ENCODE measurements at regions not wholly inside any gene's neighbourhood (a gene's known extent, or its start where the extent isn't known, plus 50 kb on each side); places are given as distances from the start of the nearest gene placed in this dataset.
"Not testable (repeated sequence)": the region's sequence is repeated elsewhere in the genome, so short reads cannot be mapped to it uniquely, and the experiment has no call there.

- no peak overlapping the region for H3K4me3 ChIP-seq (ENCODE audit: low read depth, low read length)
- TF ChIP-seq CTCF (IDR thresholded peaks at IDR 0.05; ENCODE audit: low read depth, low read length) = no peak
Observed at GRCh38 chr2:18046017-18046416, 167.6 kb downstream of the KCNS3 start.

- TF ChIP-seq CTCF (IDR thresholded peaks at IDR 0.05; ENCODE audit: low read depth, low read length) = no peak
- H3K4me3 ChIP-seq (ENCODE audit: low read depth, low read length) = no peak overlapping the region
Observed at GRCh38 chr2:18045230-18045629, 166.8 kb downstream of the KCNS3 start.

GRCh38 chr2:18017381-18017780 is 138.9 kb downstream of the KCNS3 start:
- H3K4me3 ChIP-seq (ENCODE audit: low read depth, low read length) = not testable (repeated sequence)

- no peak for TF ChIP-seq CTCF (IDR thresholded peaks at IDR 0.05; ENCODE audit: low read depth, low read length)
- no peak overlapping the region for H3K4me3 ChIP-seq (ENCODE audit: low read depth, low read length)
Observed at GRCh38 chr2:18009891-18010290, 131.4 kb downstream of the KCNS3 start.

- H3K4me3 ChIP-seq (ENCODE audit: low read depth, low read length) = no peak overlapping the region
- no peak for TF ChIP-seq CTCF (IDR thresholded peaks at IDR 0.05; ENCODE audit: low read depth, low read length)
Observed at GRCh38 chr2:18005411-18005810, 126.9 kb downstream of the KCNS3 start.

- no peak overlapping the region for H3K4me3 ChIP-seq (ENCODE audit: low read depth, low read length)
- TF ChIP-seq CTCF (IDR thresholded peaks at IDR 0.05; ENCODE audit: low read depth, low read length) = no peak
Observed at GRCh38 chr2:18001671-18002070, 123.2 kb downstream of the KCNS3 start.

GRCh38 chr2:17996978-17997377 is 118.5 kb downstream of the KCNS3 start:
- no peak for TF ChIP-seq CTCF (IDR thresholded peaks at IDR 0.05; ENCODE audit: low read depth, low read length)
- no peak overlapping the region for H3K4me3 ChIP-seq (ENCODE audit: low read depth, low read length)

GRCh38 chr2:17995593-17995992 is 117.1 kb downstream of the KCNS3 start:
- no peak overlapping the region for H3K4me3 ChIP-seq (ENCODE audit: low read depth, low read length)
- no peak for TF ChIP-seq CTCF (IDR thresholded peaks at IDR 0.05; ENCODE audit: low read depth, low read length)
